WTC11 (cell line): ENCODE measurements at regions not wholly inside any gene's neighbourhood (a gene's known extent, or its start where the extent isn't known, plus 50 kb on each side); places are given as distances from the start of the nearest gene placed in this dataset.

Source experiments
- ATAC-seq: fragments of 200-7000 bp; cut with Tn5 transposase; 2 replicates; pipeline ENCODE4 v1.10.0; 2021; ENCODE audit warnings: mild to moderate bottlenecking, moderate library complexity
- CTCF ChIA-PET: fragments of 300-600 bp; sonication (Branson Sonifier 250); formaldehyde crosslinking; loops from one replicate; lab custom pipeline; 2021; ENCODE audit warnings: antibody characterized with exemption; lab: Charles Lee
- POLR2A ChIA-PET: fragments of 350-600 bp; sonication (Branson Sonifier 250); formaldehyde crosslinking; loops from one replicate; lab custom pipeline; 2021; ENCODE audit warnings: antibody characterized with exemption; lab: Charles Lee
- DNase-seq: peaks from one replicate; pipeline ENCODE4 v3.0.0; 2021; ENCODE audit warnings: low spot score
- H3K27ac Mint-ChIP-seq: 2 replicates; pipeline ENCODE4 v1.8.0; 2021; ENCODE audit warnings: mixed read lengths
- H3K27me3 Mint-ChIP-seq: 2 replicates; pipeline ENCODE4 v1.8.0; 2021; ENCODE audit warnings: low read depth, mild to moderate bottlenecking, moderate library complexity, mixed read lengths
- H3K36me3 Mint-ChIP-seq: 2 replicates; pipeline ENCODE4 v1.8.0; 2021; ENCODE audit warnings: mixed read lengths
- H3K4me1 Mint-ChIP-seq: 2 replicates; pipeline ENCODE4 v1.8.0; 2022; ENCODE audit warnings: mixed read lengths
- H3K4me3 Mint-ChIP-seq: 2 replicates; pipeline ENCODE4 v1.8.0; 2021; ENCODE audit warnings: mild to moderate bottlenecking, moderate library complexity, mixed read lengths
- H3K9me3 Mint-ChIP-seq: 2 replicates; pipeline ENCODE4 v1.8.0; 2021; ENCODE audit warnings: mixed read lengths
- ATF3 ChIP-seq: sonication (generic); formaldehyde crosslinking; conservative IDR thresholded peaks from 2 replicates; pipeline ENCODE4 v1.8.1; 2022; ENCODE audit warnings: mild to moderate bottlenecking, missing genetic modification reagents
- CDX4 ChIP-seq: fragments of 250-450 bp; sonication (Bioruptor Pico); IDR thresholded peaks from 2 replicates; pipeline ENCODE4 v1.9.0; 2021; ENCODE audit warnings: moderate library complexity, mild to moderate bottlenecking, inconsistent platforms, borderline replicate concordance
- CTCF ChIP-seq: fragments of 200-600 bp; IDR thresholded peaks from 2 replicates; pipeline ENCODE4 v1.8.0; 2022; ENCODE audit warnings: antibody characterized with exemption
- E2F4 ChIP-seq: sonication (generic); formaldehyde crosslinking; IDR thresholded peaks from 2 replicates; pipeline ENCODE4 v1.8.1; 2022; ENCODE audit warnings: low read depth, mild to moderate bottlenecking, moderate library complexity, missing genetic modification reagents, borderline replicate concordance
- E2F5 ChIP-seq: sonication (generic); formaldehyde crosslinking; IDR thresholded peaks from 2 replicates; pipeline ENCODE4 v1.8.1; 2022; ENCODE audit warnings: mild to moderate bottlenecking, moderate library complexity, missing genetic modification reagents
- ETV6 ChIP-seq: sonication (generic); formaldehyde crosslinking; IDR thresholded peaks from 2 replicates; pipeline ENCODE4 v1.8.1; 2022; ENCODE audit warnings: mild to moderate bottlenecking, missing genetic modification reagents
- GRHL2 ChIP-seq: fragments of 250-450 bp; sonication (Bioruptor Pico); IDR thresholded peaks from 2 replicates; pipeline ENCODE4 v1.8.0; 2022; ENCODE audit warnings: mild to moderate bottlenecking, moderate library complexity; ENCODE audit not compliant: insufficient replicate concordance, severe bottlenecking
- MLX ChIP-seq: sonication (generic); formaldehyde crosslinking; IDR thresholded peaks from 2 replicates; pipeline ENCODE4 v1.8.1; 2023; ENCODE audit warnings: mild to moderate bottlenecking, missing genetic modification reagents, moderate library complexity
- MXD4 ChIP-seq: fragments of 250-450 bp; sonication (Bioruptor Pico); IDR thresholded peaks from 2 replicates; pipeline ENCODE4 v1.8.0; 2021; ENCODE audit warnings: mild to moderate bottlenecking, moderate library complexity, borderline replicate concordance
- OVOL2 ChIP-seq: fragments of 250-450 bp; sonication (Bioruptor Pico); IDR thresholded peaks from 2 replicates; pipeline ENCODE4 v1.9.0; 2021; ENCODE audit warnings: mild to moderate bottlenecking, borderline replicate concordance
- PRDM15 ChIP-seq: sonication (generic); formaldehyde crosslinking; IDR thresholded peaks from 2 replicates; pipeline ENCODE4 v1.8.0; 2022; ENCODE audit warnings: missing genetic modification reagents
- SMAD4 ChIP-seq: sonication (generic); formaldehyde crosslinking; IDR thresholded peaks from 2 replicates; pipeline ENCODE4 v1.8.0; 2022; ENCODE audit warnings: mild to moderate bottlenecking, missing genetic modification reagents
- STAT6 ChIP-seq: sonication (generic); formaldehyde crosslinking; conservative IDR thresholded peaks from 2 replicates; pipeline ENCODE4 v1.8.1; 2023; ENCODE audit warnings: mild to moderate bottlenecking, low read depth, missing genetic modification reagents, moderate library complexity
- TEAD4 ChIP-seq: sonication (generic); formaldehyde crosslinking; IDR thresholded peaks from 2 replicates; pipeline ENCODE4 v1.8.0; 2022; ENCODE audit warnings: mild to moderate bottlenecking, missing genetic modification reagents
- TP53 ChIP-seq: sonication (generic); formaldehyde crosslinking; IDR thresholded peaks from 2 replicates; pipeline ENCODE4 v1.8.1; 2023; ENCODE audit warnings: mild to moderate bottlenecking, missing genetic modification reagents
- ZNF121 ChIP-seq: sonication (generic); formaldehyde crosslinking; IDR thresholded peaks from 2 replicates; pipeline ENCODE4 v1.8.0; 2023; ENCODE audit warnings: missing genetic modification reagents
- ZNF263 ChIP-seq: sonication (generic); formaldehyde crosslinking; IDR thresholded peaks from 2 replicates; pipeline ENCODE4 v1.8.1; 2022; ENCODE audit warnings: low read depth, mild to moderate bottlenecking, moderate library complexity, missing genetic modification reagents
- ZNF416 ChIP-seq: fragments of 250-450 bp; sonication (Bioruptor Pico); IDR thresholded peaks from 2 replicates; pipeline ENCODE4 v1.9.0; 2021; ENCODE audit warnings: mild to moderate bottlenecking, inconsistent platforms
- ZNF512 ChIP-seq: sonication (generic); formaldehyde crosslinking; IDR thresholded peaks from 2 replicates; pipeline ENCODE4 v1.8.1; 2022; ENCODE audit warnings: missing genetic modification reagents, borderline replicate concordance
- ZSCAN18 ChIP-seq: fragments of 250-450 bp; sonication (Bioruptor Pico); IDR thresholded peaks from 2 replicates; pipeline ENCODE4 v2.1.2; 2022; ENCODE audit warnings: mild to moderate bottlenecking, moderate library complexity

GRCh38 chr10:130997267-130998045 is 314.1 kb downstream of the TCERG1L start (continued):
- TF ChIP-seq E2F4 (CRISPR knock-in tag) (no peak), ZNF263 (no peak), ZNF121 (no peak), TP53 (CRISPR knock-in tag) (no peak)

- H3K27me3 Mint-ChIP-seq: peaks cover 10% of the 10 kb centered on the region; the same call in 1 of the 2 replicates
- no peak for ATAC-seq
- peaks cover 17% of the 10 kb centered on the region for H3K4me1 Mint-ChIP-seq
- ChIA-PET CTCF (no interaction called here), POLR2A (no interaction called here)
- H3K4me3 Mint-ChIP-seq: no peak overlapping the region
- no peak overlapping the region for H3K27ac Mint-ChIP-seq
- H3K9me3 Mint-ChIP-seq: peaks cover 65% of the 10 kb centered on the region
- no peak for DNase-seq
- peaks cover 66% of the 10 kb centered on the region for H3K36me3 Mint-ChIP-seq
- TF ChIP-seq ZNF512 (CRISPR knock-in tag) (no peak), STAT6 (CRISPR knock-in tag) (no peak), TP53 (CRISPR knock-in tag) (no peak), GRHL2 (no peak), ZSCAN18 (CRISPR knock-in tag) (no peak), ETV6 (CRISPR knock-in tag) (no peak), ATF3 (CRISPR knock-in tag) (no peak), ZNF416 (CRISPR knock-in tag) (no peak), SMAD4 (no peak), MLX (CRISPR knock-in tag) (no peak), E2F5 (CRISPR knock-in tag) (no peak), CTCF (no peak), MXD4 (CRISPR knock-in tag) (no peak), PRDM15 (CRISPR knock-in tag) (no peak), OVOL2 (CRISPR knock-in tag) (no peak), TEAD4 (CRISPR knock-in tag) (no peak), CDX4 (CRISPR knock-in tag) (no peak)
Observed at GRCh38 chr10:130998046-130998435, 313.5 kb downstream of the TCERG1L start.
